Inflammatory macrophage treated with lipopolysaccharide for 1 hour (primary cell): ENCODE measurements at regions not wholly inside any gene's neighbourhood (a gene's known extent, or its start where the extent isn't known, plus 50 kb on each side); places are given as distances from the start of the nearest gene placed in this dataset.

Source experiments
- DNase-seq, 2 donors: peaks; one replicate each; pipeline ENCODE4 v3.0.0-alpha.2; 2020 to 2022

DNA sequence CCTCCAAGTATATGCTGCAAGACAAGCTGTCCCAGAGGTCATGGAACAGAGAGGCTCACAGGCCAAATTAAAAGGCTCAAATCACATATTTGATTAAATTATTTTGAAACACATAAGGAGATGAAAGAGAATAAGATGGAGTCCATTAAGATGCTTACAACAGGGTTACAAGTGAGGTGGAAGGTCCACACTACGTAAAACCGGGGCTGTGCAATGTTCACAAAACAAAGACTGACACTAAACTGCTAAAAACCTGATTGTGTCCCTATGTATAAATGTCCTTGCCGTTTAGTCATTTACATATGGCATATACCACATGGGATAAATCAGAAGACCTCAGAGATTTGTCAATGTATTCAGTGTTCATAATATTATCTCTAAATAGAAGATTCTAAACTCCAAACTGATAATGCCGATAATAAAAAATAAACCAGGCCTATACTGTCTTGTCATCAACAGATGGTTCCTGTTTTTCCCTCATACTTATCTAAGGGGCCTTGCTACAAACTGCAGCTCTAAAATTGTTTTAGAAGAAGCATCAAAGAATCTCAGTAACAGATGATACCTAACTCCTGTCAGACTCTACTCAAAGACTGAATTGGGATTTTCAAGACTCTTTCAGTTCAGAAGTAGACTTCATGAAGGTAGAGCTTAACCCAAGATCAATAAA lies 51.8 kb upstream of the RIPOR2 start:
- no peak for DNase-seq

DNA sequence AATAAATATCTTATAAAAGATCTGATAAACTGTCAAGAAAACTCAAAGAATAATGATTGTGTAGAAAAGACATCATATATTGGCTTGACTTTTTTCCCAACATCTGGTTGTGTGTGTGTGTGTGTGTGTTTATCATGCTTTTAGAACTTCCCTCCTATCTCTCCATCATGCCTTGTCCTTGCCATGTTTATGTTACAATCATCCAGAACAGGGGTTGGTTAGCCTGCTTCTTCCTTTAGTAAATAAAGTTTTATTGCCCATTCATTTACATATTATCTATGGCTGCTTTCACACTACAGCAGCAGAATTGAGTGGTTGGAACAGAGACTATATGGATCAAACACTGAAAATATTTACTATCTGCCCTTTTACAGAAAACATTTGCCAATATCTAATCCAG lies 52.8 kb upstream of the RIPOR2 start:
- no peak for DNase-seq

DNA sequence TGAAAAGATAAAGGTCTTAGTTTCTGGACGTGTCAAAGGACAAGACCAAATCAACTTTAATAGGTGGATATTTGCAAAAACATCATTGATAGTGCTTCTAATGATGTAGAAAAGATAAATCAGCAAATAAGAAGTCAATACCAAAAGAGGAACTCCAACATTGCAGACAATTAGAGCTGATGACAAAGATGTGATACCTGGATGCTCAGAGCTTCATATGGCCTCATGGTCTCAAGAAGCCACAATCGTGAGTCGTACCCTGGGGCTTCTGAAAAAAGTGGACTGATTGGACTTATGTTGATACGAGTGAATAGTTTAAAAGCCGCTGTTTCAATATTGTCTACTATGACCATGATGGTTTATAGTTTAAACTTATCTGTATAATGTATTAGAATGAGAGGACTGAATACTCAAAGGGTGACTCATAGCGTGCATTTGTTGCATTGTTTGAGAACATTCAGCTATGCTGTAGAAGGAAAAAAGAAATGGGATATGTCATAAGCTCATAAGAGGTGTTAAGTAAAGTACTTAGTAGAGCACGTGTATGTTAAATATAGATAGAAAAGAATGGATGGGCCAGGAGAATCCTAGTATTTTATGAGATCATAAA lies 54.6 kb upstream of the RIPOR2 start:
- no peak for DNase-seq

DNA sequence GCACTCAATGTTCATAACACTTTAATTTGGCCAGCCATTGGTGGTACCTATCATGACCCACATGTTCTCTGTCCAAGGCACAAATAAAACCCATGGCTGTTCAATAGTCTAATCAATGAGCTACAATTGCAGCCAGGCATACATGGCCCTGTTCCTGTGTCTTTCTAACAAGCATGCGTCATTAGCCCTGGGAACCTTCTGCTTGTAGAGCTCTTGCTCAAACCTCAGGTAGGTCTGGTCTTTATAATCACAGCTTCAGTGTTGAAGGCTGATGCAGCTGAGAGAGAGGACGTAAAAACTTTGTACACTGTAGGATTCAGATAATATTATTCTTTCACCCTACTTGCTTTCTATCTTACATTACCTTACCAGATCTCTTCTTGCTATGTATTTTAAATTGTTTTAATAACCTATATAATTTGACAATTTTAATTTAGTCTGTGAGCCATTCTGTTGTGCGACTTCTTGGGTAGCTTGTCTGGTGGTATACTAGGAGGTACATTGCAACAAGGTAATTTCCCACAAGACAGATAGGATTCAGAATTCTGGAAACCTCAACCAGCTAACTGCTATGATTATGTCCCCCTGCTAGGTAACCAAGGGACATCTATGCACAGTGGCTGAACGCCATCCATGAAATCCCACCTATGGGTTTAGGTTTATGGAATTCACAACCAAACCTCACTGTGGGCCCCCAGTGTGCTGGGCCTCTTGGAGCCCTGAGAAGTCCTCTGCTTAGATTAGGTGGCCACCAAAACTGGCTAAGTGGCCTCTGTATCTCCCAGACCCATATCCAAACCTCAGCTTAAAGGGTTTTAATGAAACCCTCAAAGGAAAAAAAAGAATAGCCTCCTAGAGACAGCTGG lies 55.4 kb upstream of the RIPOR2 start:
- DNase-seq = no peak

DNA sequence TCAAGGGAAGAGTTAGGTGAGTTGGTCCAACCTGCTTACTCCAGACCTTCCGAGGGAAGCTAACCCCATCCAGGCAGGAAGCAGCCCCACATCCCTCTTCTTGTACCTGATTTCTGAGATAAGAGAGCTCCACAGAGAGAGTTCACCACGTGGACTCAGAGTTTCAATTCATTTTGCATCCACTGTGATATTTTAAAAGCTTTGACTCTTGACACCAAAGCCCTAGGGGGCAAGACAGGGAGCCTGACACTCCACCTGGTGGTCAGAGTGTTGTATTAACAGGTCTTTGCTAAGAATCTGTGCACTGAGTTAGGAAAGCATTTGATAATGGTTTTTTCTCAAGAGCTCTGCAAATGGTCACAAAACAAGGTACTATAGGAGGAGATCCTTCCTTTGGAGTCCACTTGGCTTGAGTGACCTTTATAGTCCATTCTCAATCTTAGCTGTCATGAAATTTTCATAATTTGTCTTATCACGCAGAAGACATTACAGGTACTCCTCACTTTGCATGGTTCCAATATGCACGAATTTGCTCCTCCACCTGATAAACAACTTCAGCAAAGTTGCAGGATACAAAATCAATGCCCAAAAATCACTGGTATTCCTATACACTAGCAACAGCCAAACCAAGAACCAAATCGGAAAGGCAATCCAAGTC lies 56.2 kb upstream of the RIPOR2 start:
- peak; percentile 62 to 87 for DNase-seq

DNA sequence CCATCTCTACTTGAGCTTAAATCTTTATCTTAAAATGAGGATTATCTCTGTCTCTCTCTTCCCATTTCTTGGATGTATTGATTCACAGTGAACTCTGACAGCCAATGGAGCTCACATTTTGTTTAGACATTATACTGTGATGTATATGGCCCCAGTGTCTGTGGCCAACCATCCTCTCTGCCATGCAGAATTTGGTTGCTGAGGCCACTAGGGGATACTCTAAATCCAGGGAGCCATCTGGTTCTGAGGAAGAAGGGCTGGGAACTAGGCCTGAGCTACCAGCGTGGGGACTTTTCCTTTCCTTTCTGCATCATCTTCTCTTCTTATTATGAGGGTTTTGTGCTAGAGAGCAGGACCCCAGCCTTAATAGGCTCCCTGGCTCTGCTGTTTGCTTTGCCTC lies 59.1 kb upstream of the RIPOR2 start:
- DNase-seq = no peak

DNA sequence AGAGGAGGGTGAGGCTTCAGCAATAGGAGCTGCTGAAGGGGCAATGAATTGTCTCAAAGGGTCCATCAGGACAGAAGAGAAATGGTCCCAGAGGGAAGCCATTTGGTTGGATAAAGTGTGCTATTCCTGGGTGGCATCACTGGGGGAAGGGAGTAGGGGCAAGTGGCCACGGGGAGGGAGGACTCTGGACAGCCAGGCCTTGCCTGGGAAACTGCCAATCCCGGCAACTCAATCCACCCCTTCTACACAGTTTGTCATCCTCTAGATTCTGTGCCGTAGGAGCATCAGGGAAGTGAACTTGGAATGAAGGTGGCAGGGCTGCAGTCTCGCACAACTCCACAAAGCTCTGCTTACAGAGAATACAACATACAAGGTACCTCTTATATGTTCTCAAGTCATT lies 59.5 kb upstream of the RIPOR2 start:
- no peak for DNase-seq

DNA sequence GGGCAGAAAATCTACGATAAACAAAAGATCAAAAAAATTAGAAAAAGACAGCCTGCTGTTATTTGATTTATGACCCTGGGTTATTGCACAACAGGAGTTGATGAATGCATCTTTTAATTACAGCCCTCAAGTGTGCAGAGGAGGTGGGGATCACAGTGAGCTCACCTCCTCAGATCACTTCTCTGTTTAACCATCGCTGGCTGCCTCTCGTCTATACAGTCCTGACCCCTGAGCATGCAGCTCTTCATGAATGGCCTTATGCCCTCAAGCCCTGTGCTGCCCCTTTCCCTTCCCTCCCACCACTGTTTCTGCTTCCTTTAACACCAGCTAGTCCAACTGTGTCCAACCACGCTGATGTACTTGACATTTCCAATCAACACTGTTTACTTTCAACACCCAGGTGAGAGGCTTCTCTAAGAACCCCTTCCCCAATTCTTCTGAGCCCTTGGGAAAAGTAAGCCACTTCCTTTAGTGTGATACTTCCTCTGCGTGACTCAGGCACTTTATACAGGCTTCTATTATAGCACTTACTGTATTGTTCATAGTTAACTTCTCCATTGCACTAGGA lies 60.6 kb upstream of the RIPOR2 start:
- DNase-seq = peak; percentile 54 to 58

DNA sequence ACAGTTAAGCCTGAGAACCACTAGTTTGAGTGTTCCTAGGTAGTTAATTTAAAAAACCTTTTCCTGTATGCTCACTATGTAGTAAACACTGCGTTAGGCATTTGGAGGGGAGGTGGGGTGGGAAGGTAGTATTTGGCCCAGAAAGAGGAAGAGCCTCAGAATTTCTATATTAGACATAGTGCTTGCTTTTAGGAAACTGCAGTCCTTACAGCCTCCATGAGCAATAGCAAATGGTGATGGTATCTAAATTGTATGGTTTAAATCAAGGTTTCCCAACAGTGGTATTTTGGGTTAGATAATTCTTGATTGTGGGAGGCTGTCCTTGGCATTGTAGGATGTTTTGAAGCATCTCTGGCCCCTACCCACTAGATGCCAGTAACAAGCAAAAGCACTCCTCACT lies 61.5 kb upstream of the RIPOR2 start:
- DNase-seq = peak in 1 of 2 donors; percentile 44

DNA sequence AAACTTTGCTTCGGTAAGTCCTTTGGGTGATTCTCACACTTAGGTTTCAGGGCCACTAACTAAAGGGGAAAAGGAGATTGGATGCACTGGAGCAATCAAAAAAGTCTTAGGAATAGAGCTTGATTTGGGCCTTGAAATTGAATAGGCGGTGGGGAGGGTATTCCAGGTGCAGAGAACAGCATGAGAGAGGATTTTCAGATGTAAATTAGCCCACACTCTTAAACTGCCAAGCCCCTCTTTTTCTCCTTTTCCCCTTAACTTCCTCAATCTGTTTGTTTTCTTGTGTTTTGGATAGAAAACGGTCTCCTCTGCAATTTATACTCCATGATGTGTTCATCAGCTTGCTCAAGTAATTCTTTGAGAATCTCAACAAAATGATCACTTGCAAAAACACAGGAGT lies 62.1 kb upstream of the RIPOR2 start:
- DNase-seq = no peak

DNA sequence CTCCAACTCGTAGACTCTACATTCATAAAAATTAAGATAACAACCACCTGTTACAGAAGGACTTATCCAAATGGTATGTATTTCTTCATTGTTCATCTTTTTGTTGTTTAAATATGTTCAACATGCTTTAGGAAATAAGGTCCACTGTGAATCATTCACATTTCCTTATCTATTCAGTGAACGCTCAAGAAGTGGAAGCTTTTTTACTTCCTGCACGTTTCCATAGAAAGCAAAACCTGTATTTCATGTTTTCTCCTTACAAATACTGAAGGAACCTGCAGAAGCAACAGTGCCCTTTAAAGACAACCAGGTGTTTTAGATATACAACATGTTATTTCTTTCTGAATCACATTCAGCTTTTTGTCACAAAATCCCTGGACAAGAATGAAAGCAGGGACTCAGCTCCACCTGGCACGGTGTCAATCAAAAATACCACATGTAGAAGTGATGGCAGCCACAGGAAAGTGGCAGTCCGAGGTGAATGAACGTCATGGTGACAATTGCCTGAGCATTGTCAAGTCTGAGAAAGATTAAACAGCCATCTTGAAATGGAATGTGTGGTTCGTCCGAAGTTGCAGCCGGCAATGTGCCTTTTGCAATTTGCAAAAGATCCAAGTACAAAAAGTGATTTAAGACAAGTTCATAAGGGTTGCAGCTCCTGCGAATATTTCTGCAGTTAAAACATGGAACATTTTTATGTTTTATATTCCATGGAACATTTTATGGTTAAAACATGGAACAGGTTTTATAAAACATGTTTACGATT lies 66.7 kb upstream of the RIPOR2 start:
- no peak for DNase-seq

DNA sequence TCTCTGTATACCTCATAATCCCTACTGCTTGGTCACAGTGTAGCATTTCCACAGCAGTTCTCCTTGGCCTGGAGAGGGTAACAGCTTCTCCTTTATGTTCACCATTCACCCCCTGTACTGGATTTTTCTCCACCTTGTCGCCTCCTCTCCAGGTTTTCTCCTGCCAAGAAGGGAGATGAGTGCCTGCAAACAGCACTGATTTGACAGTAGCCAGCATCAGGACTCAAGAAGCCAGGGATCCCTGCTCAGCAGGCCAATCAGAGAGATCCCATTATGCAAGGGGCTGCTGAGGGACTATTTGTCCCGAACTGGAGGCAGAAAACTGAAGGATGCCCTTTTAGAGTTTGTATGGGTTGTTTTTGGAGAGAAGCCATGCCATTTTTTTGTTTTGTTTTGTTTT lies 68.6 kb upstream of the RIPOR2 start:
- DNase-seq = no peak

DNA sequence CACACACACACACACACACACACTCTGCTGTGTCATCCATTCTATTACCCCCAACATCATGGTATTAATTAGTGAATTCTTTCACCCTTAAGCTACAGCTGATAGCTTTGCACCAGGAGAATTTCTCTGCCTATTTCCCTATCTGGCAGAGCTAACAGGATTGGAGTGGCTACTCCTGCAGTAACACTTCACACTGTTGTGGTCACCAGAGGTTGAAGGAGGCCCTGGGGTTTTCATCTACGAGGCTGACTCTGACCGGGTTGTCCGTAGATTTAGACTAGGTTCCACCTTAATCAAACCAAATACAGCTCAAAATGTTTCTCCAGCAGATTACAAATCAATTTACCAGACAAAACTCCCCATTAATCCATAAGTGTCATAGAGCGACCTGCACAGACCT lies 69.2 kb upstream of the RIPOR2 start:
- DNase-seq = no peak

DNA sequence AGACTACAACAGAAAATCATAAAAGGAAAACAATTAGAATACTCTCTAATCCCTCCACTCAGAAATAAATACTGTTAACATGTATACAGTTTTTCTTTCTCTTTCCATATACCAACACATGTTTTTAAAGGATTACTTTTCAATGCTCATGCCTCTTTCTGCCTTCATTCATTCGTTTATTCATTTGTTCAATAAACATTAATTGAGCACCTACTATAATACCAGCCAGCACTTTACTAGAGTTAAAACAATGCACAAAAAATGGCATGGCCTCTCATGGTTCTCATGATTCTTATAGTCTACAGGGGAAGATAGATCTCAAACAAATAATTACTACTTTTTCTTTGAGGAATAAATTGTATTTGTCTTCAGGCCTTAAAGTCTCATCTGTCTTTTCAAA lies 70.3 kb upstream of the RIPOR2 start:
- DNase-seq = no peak

DNA sequence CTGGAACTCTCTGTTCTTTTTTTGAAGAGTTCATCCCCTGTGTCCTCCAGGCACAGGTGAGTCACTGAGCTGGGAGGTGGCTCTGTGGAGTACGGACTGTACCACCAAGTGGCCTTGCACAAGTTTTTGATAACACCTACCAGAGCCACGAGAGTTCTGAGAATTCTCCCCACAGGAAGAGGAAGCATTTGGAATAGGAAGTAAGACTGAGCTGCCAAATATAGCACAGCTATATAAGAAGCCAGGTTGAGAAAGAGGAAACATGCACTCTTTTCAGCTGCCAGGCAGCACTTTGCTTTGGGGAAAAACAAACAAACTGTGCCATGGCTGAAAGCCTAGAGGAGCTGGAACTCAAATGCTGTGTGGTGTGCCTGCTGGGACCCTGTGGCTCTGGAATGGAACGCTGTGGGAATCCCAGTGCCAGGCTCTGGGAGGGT lies 70.8 kb upstream of the RIPOR2 start:
- DNase-seq = peak; percentile 87 to 96

DNA sequence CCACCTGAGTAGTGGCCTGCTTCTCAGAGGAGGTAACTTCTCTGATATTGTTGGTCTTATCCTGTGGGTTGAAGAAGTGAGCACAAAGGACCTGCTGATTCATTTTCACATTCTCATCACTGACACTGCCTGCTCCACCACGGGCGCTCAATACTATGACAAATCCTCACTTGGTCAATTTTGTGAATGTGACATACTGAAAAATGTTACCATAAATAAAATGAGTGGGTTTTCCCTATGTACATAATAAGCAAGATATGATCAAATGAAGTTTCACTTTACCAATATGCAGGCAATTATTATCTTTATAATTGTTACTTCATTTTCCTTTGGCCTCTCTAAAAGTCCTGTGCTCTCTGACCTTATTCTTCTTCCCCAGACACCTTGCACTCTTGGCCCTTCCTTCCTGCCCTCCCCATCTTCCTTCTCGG lies 71.5 kb upstream of the RIPOR2 start:
- DNase-seq = peak; percentile 83 to 93

DNA sequence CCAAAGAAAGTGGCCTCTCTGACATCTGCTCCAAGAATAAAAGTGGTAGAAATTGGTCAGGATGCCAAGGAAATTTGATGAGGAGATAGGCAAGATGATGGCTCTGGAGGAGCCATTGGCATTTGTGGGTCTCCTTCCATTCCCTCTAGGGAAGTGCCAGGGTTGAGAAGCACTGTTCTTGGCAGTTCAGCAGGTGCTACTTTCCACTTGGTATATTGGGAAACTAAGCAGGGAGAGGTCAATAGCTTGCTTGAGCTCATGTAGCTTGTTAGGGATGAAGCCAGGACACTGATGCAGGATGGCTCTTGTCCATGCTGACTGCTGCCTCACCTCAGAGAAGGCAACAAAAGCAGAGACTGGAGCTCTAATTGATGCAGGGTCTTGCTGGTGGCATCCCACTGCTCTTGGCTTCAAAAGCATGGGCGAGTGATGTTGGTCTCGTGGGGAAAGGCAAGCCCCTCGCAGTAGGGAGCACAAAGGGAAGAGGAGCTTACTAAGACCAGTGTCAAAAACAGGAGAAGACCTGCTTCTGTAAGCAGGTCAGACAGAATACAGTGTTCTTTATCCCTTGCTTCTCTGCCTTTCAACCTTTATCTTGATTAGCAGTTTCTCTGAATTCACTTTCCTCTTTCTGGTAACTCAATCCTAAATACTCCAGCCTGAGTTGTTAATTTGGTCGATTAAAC lies 73.1 kb upstream of the RIPOR2 start:
- DNase-seq = no peak

DNA sequence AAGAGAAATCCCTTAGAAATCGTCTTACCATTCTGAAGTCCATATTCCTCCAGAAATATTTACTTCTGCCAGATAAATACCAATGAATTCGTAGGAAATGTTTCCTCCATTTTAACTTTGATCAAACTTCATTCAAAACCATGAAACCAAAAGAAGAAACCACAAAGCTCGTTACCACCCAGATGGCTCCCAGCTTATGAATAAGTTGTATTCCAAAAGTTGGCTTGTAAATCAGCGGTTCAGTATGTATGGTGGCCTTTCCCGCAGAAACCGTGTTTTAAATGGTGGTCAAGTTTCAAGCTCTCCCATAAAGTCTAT lies 73.6 kb upstream of the RIPOR2 start:
- no peak for DNase-seq

DNA sequence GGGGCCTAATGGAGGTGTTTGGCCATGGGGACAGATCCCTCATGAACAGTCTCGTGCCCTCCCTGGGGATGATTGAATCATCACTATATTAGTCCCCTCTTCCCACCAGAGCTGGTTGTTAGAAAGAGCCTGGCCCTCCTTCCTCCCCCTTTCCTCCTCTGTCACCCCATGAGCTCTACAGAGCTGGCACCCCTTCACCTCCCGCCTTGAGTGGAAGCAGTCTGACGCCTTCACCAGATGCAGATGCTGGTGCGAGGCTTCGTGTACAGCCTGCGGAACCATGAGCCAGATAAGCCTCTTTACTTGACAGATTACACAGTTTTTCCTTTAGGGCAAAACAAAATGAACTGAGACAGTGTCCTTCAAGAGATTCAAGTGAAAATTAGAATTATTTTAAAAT lies 74.4 kb upstream of the RIPOR2 start:
- no peak for DNase-seq

DNA sequence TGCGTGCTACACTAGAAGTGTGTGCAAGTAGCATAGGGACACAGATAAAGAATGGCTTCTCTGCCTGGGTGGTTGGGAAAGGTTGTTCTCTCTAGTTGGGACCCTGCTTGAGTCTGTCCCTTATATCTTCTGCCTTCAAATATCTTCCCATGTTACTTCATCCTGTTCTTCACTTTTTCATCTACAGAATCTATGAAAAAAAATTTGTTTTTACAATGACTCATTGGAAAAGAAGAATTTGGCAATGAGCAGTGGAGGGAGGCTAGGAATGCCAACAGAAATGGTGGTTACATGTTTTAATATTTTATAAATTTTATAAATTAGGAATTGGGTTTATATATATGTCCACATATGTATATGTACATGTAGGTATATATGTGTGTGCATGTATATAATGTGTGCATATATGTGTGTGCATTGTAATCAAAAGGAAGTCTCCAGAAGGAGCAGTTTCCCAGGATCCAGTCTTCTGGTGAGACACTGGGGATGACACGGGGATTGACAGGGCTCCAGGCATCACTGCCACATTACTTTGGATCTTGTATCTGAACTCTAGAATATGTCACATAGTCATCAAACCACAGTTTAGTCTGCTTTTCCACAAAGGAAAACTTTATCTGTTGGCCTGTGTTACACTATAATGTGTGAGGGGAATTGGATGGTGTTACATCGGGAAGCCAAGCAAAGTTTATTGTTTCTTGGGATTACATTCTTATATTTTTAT lies 75.3 kb upstream of the RIPOR2 start:
- DNase-seq = peak; percentile 27 to 38

DNA sequence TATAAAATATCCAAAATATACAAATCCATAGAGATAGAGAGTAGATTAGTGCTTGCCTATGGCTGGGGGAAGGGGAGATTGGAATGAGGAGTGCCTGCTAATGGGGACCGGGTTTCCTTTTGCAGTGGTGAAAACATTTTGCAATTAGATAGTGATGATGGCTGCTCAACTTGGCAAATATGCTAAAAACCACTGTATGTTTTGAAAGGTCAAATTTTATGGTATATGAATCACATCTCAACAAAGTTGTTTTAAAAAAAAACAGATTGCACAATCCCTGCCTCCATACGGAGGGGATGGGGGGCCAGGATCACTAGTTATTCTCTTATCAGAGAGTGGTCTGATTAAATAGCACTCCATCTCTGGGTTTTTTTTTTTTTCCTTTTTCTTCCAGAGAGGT lies 76.9 kb upstream of the RIPOR2 start:
- DNase-seq = no peak
